ENCODE measurements at regions not wholly inside any gene's neighbourhood (a gene's known extent, or its start where the extent isn't known, plus 50 kb on each side); places are given as distances from the start of the nearest gene placed in this dataset.

GRCh38 chr1:173415490-173415889, 61.6 kb upstream of the PRDX6 start (continued):
- TF ChIP-seq CHD2 (IDR thresholded peaks at IDR 0.05; ENCODE audit: borderline replicate concordance, low read depth, low read length) (peak; percentile 55; the same call in 1 of the 2 replicates), PAX5 (IDR thresholded peaks at IDR 0.05; ENCODE audit: borderline replicate concordance, low read depth, low read length) (peak; percentile 94), IRF4 (IDR thresholded peaks at IDR 0.05; ENCODE audit: low read depth, low read length) (peak; percentile 62; the same call in 1 of the 2 replicates), SMARCA5 (IDR thresholded peaks at IDR 0.05) (no peak), MYB (IDR thresholded peaks at IDR 0.05; ENCODE audit: borderline replicate concordance, low read depth, low read length) (peak; percentile 83; the same call in 1 of the 2 replicates), SREBF1 (IDR thresholded peaks at IDR 0.05; ENCODE audit: low read length) (no peak), NR2F1 (conservative IDR thresholded peaks at IDR 0.05) (peak; percentile 99), POU2F2 (IDR thresholded peaks at IDR 0.05; ENCODE audit: borderline replicate concordance, low read depth, low read length) (peak; percentile 97), TCF12 (IDR thresholded peaks at IDR 0.05; ENCODE audit: low read depth, low read length) (0 out of 2 replicates have a peak, but pooled peaks have one; percentile 47), CEBPZ (IDR thresholded peaks at IDR 0.05; ENCODE audit: low read depth, low read length) (no peak), RELB (IDR thresholded peaks at IDR 0.05; ENCODE audit: low read depth) (0 out of 2 replicates have a peak, but pooled peaks have one; percentile 55), TBL1XR1 (IDR thresholded peaks at IDR 0.05; ENCODE audit: low read depth, low read length) (peak; percentile 88), BCL11A (IDR thresholded peaks at IDR 0.05; ENCODE audit: low read depth, low read length) (peak; percentile 78), RAD21 (IDR thresholded peaks at IDR 0.05; ENCODE audit: insufficient read depth, low read depth, low read length) (peak; percentile 27; the same call in 1 of the 2 replicates), JUND (IDR thresholded peaks at IDR 0.05; ENCODE audit: low read depth, low read length) (0 out of 2 replicates have a peak, but pooled peaks have one; percentile 15), TAF1 (IDR thresholded peaks at IDR 0.05; ENCODE audit: borderline replicate concordance, low read depth, low read length) (peak; percentile 45; the same call in 1 of the 2 replicates), JUNB (IDR thresholded peaks at IDR 0.05) (peak; percentile 85), ZNF687 (IDR thresholded peaks at IDR 0.05) (peak; percentile 58), IKZF2 (IDR thresholded peaks at IDR 0.05) (peak; percentile 81 to 82), GABPA (IDR thresholded peaks at IDR 0.05; ENCODE audit: low read depth) (no peak), SKIL (IDR thresholded peaks at IDR 0.05; ENCODE audit: low read depth, poor library complexity, severe bottlenecking) (peak; percentile 53), IKZF1 (conservative IDR thresholded peaks at IDR 0.05) (peak; percentile 85)

All from GM12878 (cell line).